IPS-18a (cell line): ENCODE measurements at regions not wholly inside any gene's neighbourhood (a gene's known extent, or its start where the extent isn't known, plus 50 kb on each side); places are given as distances from the start of the nearest gene placed in this dataset.
"Not testable (repeated sequence)": the region's sequence is repeated elsewhere in the genome, so short reads cannot be mapped to it uniquely, and the experiment has no call there.

Experiments used
- H3K27ac ChIP-seq: one replicate; pipeline ENCODE4 v1.5.1; 2013; ENCODE audit warnings: low read length
- H3K27me3 ChIP-seq: one replicate; pipeline ENCODE4 v1.6.1; 2013; ENCODE audit warnings: mild to moderate bottlenecking, low read length; ENCODE audit not compliant: control insufficient read depth, insufficient read depth
- H3K36me3 ChIP-seq: one replicate; pipeline ENCODE4 v1.6.1; 2013; ENCODE audit warnings: low read depth, low read length; ENCODE audit not compliant: control insufficient read depth
- H3K4me1 ChIP-seq: one replicate; pipeline ENCODE4 v1.6.1; 2013; ENCODE audit warnings: low read depth, low read length; ENCODE audit not compliant: control insufficient read depth
- H3K4me3 ChIP-seq: one replicate; pipeline ENCODE4 v1.5.1; 2013; ENCODE audit warnings: low read length
- H3K9ac ChIP-seq: one replicate; pipeline ENCODE4 v1.6.1; 2013; ENCODE audit warnings: mild to moderate bottlenecking, low read length, moderate library complexity
- H3K9me3 ChIP-seq: one replicate; pipeline ENCODE4 v1.6.1; 2013; ENCODE audit warnings: low read depth, low read length; ENCODE audit not compliant: control insufficient read depth

DNA sequence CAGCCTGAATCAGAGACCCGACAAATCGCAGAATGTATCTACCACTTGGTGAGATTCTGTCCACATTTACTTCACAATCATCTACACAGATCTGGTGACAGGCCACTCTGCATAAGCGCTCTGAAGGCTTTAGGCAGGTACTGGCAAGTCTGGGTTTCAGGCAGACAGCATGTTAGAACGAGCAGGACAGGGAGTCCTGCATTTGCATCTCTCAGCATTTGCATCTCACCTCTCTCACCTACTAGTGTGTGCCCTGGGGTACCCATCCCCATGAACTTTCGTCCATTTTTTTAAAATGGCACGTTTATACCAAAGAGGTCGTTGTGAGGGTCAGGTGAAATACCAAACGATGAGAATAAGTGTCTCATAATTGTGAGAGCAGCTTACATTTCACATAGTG is 108.2 kb downstream of the SPATA31A1 start:
- H3K27me3 ChIP-seq, H3K9me3 ChIP-seq, H3K4me1 ChIP-seq, H3K27ac ChIP-seq, H3K9ac ChIP-seq, H3K36me3 ChIP-seq: not testable (repeated sequence)
- H3K4me3 ChIP-seq, result peak overlapping the region; percentile 49

DNA sequence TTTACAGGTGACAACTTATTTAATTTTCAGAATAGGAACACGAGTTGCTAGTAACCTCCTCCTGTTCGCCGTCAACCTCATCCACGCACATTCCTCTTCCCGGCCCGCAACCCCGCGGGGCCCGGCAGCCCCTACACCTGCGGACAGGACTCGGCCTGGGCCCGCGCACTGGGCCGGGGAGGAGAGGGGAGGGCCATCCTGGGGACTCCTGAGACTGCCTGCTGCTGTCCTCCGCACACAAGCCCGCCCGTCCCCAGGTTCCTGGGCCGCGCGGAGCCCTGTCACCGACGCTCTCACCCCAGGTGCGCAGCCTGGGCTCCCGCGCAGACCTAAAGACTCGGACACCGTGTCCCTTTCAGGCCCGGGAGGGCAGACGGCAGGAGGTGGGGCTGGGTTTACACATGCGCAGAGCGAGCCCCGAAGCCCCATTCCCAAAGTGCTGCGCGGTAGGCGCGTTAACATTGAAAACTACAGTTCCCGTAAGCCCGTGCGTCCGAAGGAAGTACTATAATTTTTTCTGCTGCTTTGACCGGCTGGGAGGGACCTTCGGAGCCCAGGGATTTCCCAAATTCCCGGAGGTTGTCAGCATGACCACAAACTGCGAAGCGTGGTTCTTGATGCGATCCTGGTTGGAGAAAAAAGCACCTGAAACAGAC is 108.8 kb downstream of the SPATA31A1 start:
- H3K27me3 ChIP-seq, H3K4me1 ChIP-seq, H3K36me3 ChIP-seq, H3K9me3 ChIP-seq, H3K27ac ChIP-seq, H3K9ac ChIP-seq: not testable (repeated sequence)
- H3K4me3 ChIP-seq, result peak overlapping the region; percentile 49

DNA sequence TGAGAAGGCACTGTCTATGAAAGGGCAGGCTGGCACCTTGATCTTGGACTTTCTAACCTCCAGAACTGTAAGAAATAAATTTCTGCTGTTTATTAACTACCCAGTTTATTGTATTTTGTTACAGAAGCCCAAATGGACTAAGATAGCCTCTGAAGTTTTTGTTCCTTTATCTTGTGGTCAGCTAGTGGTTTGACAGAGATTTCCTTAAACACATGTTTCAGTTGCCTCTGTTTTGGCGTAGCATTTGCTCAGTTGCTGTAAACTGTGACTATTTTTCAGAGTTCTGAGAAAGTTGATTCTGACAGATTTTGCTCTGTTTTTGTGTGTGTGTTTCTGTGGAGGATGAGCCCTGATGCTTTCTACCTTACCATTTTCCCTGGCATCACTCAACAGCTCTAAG is 119.0 kb downstream of the SPATA31A1 start:
- H3K9ac ChIP-seq, H3K9me3 ChIP-seq, H3K27me3 ChIP-seq, H3K4me3 ChIP-seq, H3K4me1 ChIP-seq, H3K27ac ChIP-seq, H3K36me3 ChIP-seq: not testable (repeated sequence)

DNA sequence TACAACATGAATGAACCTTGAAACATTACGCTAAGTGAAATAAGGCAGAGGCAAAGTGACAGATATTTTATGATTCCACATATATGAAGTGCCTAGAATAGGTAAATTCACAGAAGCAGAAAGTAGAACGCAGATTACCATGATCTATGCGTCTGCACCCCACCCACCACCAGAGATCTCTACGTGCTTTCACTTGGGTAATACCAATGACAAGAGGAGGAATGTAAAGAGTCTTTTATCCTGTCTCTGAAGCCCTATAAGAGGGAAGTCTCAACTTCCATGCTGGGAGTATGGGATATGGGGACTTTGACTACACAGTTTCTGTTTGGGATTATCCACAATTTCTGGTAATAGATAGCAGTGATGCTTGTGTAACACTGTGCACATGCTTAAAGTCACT is 127.6 kb downstream of the SPATA31A1 start:
- H3K36me3 ChIP-seq, H3K9me3 ChIP-seq, H3K9ac ChIP-seq, H3K27me3 ChIP-seq, H3K4me3 ChIP-seq, H3K27ac ChIP-seq, H3K4me1 ChIP-seq: not testable (repeated sequence)

DNA sequence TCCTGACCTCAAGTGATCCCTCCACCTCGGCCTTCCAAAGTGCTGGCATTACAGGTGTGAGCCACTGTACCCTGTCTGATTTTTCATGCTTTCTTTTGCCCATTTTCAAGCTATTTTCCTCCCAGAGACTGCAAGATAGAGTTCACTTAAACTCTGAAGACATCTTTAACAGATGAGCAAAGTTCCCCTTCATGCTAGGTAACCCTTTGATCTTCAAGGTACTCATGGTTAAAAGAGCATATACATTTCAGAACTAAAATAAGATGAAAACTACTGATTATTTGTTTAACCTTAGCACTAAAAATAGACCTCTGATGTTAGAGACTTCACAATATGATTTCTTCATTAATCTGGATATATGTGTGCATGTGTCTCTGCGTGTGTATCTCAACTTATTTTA is 128.4 kb downstream of the SPATA31A1 start:
- H3K4me1 ChIP-seq, H3K27me3 ChIP-seq, H3K27ac ChIP-seq, H3K36me3 ChIP-seq, H3K9me3 ChIP-seq, H3K4me3 ChIP-seq, H3K9ac ChIP-seq: not testable (repeated sequence)

DNA sequence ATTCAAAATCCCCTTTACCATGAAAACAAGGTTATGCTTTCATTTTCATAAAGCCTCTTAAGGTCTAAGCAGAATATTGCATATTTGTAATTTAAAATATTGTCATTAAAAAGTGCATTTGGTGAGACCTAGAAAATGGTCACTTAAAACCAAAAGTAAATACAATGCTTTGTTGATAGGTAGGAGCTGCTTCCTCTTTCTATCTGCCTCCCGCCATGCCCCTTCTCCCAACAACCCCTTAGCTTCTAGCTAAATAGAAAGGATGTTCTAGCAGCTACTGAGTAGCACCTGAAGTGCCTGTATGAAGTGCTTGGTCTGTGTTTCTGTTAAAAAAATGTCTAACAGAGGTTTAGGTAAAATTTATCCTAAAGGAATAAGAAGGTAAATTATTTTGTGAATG is 128.8 kb downstream of the SPATA31A1 start:
- H3K27me3 ChIP-seq, H3K27ac ChIP-seq, H3K36me3 ChIP-seq, H3K9me3 ChIP-seq, H3K4me1 ChIP-seq, H3K9ac ChIP-seq, H3K4me3 ChIP-seq: not testable (repeated sequence)

DNA sequence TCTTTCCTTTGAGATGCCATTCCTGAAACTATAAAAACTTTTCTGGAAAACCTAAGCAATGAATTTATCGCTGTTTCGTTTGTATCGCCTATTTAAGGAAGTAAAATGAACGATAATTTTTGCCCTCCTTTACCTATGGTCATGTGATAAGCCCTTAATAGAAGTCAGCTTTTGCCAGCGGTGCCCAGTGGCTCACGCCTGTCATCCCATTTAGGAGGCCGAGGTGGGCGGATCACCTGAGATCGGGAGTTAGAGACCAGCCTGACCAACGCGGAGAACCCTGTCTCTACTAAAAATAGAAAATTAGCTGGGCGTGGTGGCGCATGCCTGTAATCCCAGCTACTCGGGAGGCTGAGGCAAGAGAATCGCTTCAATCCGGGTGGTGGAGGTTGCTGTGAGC is 132.0 kb downstream of the SPATA31A1 start:
- H3K4me1 ChIP-seq, H3K36me3 ChIP-seq, H3K27me3 ChIP-seq, H3K27ac ChIP-seq, H3K9me3 ChIP-seq, H3K9ac ChIP-seq, H3K4me3 ChIP-seq: not testable (repeated sequence)

DNA sequence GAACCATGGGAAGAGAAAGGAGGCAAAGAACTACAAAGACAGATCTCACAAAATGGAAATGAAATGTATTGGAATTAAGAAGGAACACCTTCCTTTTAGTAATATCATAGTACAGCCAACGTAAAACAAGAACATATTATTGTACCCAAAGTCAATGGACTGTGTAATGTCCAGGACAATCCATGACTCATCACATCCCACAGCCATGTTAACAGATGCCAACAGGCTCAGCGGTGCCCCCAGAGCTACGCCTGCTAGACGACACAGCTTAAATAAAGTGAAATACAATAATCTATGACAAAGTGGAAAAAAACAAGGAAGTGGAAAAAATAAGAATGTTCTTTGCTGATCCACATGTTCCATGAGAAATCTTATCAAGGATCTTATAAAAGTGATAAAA is 140.8 kb downstream of the SPATA31A1 start:
- not testable (repeated sequence) for H3K36me3 ChIP-seq, H3K27me3 ChIP-seq, H3K9me3 ChIP-seq, H3K4me3 ChIP-seq, H3K4me1 ChIP-seq, H3K9ac ChIP-seq, H3K27ac ChIP-seq

DNA sequence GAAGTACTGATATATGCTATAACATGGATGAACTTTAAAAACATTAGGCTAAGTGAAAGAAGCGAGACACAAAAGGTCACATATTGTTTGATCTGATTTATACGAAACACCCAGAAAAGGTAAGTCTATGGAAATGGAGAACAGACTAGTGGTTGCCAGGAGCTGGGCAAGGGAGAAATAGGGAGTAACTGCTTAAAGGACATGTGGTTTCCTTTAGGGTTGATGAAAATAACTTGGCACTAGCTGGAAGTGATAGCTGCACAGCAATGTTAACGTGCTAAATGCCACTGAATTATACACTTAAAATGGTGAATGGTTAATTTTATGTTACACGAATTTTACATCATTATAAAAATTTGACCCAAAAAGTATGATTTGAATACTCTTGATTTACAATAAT is 147.7 kb downstream of the SPATA31A1 start:
- not testable (repeated sequence) for H3K4me3 ChIP-seq, H3K9ac ChIP-seq, H3K27ac ChIP-seq, H3K9me3 ChIP-seq, H3K27me3 ChIP-seq, H3K4me1 ChIP-seq, H3K36me3 ChIP-seq

DNA sequence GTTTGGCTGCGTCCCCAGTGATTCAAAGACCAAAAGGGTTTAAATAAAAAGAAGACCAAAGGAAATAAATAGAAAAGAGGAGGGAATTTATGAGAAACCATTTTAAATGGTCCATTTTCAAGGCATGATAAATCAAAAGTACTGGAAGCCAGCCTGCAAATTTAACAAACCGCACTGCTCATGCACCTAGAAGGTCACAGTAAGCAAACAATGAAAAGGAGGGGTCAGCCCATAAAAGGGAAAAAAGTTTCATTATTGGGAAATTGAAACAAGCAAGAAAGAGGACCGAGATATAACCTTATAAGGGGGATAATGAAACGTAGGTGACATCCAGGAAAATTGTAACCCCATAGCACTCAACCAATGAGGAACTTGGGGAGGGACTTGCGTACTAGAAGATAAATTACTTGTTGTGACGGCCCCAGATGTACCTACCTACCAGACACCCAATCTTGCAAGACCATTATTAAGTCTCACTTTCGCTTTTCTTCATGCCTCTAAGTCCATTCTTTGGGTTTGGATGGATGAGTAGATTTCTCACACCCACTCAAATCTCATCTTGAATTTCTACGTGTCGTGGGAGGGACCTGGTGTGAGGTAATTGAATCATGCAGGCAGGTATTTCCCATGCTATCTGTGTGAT is 172.0 kb downstream of the SPATA31A1 start:
- H3K27ac ChIP-seq, H3K9ac ChIP-seq, H3K9me3 ChIP-seq, H3K4me1 ChIP-seq, H3K27me3 ChIP-seq, H3K4me3 ChIP-seq, H3K36me3 ChIP-seq: not testable (repeated sequence)

DNA sequence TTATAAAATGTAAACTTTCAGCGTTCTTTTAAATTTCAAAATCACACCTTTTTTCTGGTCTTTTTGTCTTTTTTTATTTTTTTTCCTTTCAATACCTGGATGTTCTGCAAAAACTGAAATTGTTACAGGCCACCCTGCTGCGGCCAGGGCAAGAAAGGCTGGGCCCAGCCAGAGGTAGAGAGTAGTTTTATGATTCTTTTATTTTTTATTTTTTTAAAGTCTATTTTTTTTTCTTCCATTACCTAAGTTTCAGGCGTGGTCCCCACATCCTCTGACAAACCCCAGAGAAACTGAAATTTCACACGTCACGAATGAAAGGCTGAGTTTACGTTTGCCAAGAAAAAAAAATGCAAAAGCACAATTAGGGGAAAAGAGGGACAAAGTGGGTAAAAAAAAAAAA is 177.1 kb downstream of the SPATA31A1 start:
- not testable (repeated sequence) for H3K9ac ChIP-seq, H3K4me1 ChIP-seq, H3K27me3 ChIP-seq, H3K4me3 ChIP-seq, H3K27ac ChIP-seq, H3K9me3 ChIP-seq, H3K36me3 ChIP-seq

DNA sequence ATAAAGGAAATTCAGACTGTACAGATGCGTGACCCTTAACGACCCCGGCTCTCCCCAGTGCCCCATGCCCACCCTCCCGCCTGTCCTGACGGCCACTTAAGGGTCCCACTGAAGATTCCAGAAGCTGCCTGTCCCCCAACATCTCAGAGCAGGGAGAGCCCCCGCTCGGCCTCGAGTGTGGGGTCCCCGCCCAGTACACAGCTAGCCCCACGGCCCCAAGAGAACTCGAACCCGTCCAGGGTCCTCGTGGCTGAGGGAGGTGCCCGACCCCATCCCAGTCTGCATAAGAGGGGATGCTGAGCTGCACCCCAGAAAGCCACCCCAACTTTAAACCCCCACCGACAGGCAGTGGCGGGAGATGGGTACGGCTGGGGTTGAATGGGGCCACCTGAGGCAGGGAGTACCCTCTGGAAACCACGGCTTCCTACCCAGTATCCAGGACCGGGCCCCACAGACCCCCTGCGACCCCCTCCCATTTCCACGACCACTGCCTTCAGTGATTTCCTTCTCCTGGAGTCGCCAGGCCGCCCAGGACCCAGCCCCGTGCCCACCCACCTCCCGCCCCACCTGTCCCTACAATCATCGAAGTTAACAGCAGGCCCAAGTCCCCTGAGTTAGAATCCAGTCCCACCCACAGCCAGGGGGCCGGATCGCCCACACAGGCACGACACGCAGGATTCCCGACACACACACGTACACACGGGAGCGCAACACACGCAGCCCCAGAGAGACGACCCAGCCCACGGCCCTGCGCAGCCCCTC is 177.7 kb downstream of the SPATA31A1 start:
- H3K27ac ChIP-seq, H3K4me3 ChIP-seq, H3K36me3 ChIP-seq, H3K9ac ChIP-seq, H3K9me3 ChIP-seq, H3K27me3 ChIP-seq, H3K4me1 ChIP-seq: not testable (repeated sequence)
